ENCODE measurements at regions not wholly inside any gene's neighbourhood (a gene's known extent, or its start where the extent isn't known, plus 50 kb on each side); places are given as distances from the start of the nearest gene placed in this dataset.

DNA sequence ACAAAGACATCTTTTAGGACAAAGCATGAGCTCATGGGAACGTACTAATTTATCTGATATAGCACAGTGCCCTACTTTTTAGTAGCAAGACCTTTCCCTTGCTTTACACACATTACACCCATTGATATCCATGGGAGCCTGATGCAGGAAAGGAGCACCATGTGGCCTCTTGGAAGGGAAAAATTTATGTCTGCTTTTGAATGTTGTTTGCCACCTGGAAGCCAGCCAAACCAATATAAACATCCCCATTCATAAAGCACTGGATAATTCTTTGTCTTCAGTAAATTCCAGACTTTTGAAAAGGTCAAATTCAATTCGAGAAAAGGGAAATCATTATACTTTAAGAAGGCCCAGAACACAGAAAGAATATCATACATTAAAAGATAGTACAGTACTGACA is 152.3 kb upstream of the BEND6 start:
- TF ChIP-seq POLR2AphosphoS5 (IDR thresholded peaks at IDR 0.05; ENCODE audit: low read depth), result no peak
- TF ChIP-seq, protein P1, sequence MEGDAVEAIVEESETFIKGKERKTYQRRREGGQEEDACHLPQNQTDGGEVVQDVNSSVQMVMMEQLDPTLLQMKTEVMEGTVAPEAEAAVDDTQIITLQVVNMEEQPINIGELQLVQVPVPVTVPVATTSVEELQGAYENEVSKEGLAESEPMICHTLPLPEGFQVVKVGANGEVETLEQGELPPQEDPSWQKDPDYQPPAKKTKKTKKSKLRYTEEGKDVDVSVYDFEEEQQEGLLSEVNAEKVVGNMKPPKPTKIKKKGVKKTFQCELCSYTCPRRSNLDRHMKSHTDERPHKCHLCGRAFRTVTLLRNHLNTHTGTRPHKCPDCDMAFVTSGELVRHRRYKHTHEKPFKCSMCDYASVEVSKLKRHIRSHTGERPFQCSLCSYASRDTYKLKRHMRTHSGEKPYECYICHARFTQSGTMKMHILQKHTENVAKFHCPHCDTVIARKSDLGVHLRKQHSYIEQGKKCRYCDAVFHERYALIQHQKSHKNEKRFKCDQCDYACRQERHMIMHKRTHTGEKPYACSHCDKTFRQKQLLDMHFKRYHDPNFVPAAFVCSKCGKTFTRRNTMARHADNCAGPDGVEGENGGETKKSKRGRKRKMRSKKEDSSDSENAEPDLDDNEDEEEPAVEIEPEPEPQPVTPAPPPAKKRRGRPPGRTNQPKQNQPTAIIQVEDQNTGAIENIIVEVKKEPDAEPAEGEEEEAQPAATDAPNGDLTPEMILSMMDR (conservative IDR thresholded peaks at IDR 0.05; ENCODE audit: low read depth in 2 of 2), result no peak
- no peak for TF ChIP-seq EZH2phosphoT487 (IDR thresholded peaks at IDR 0.05; ENCODE audit: unreplicated experiment)
- TF ChIP-seq REST (IDR thresholded peaks at IDR 0.05; ENCODE audit: unreplicated experiment), result no peak
- no peak for TF ChIP-seq EZH2 (IDR thresholded peaks at IDR 0.05; ENCODE audit: low read depth, unreplicated experiment)

Measured in GM23338 (cell line).